ENCODE measurements at regions not wholly inside any gene's neighbourhood (a gene's known extent, or its start where the extent isn't known, plus 50 kb on each side); places are given as distances from the start of the nearest gene placed in this dataset.

GRCh38 chr2:126531029-126531428 is 124.9 kb upstream of the GYPC start:
- no peak for DNase-seq
- Histone ChIP-seq H3K27ac (no peak overlapping the region), H3K4me3 (no peak overlapping the region), H3K9me3 (no peaks in the 10 kb centered on the region), H3K4me1 (peaks cover 0 to 9% (median 0%) of the 10 kb centered on the region in 6 donors), H3K36me3 (no peaks in the 10 kb centered on the region), H3K27me3 (replicated peaks in 1 of 7) (no peaks in the 10 kb centered on the region)
- 76 to 93% (median 82%) methylated on average over 3 of the region's 3 CpGs for WGBS, 5 donors
- no peak for TF ChIP-seq POLR2AphosphoS5 (IDR thresholded peaks at IDR 0.05)
- no peak for TF ChIP-seq CTCF (IDR thresholded peaks at IDR 0.05 in 8 of 11, conservative IDR thresholded peaks at IDR 0.05 in 3 of 11)
- TF ChIP-seq POLR2A (IDR thresholded peaks at IDR 0.05), result no peak
- intact Hi-C loops (cut with DNase I; ENCODE audit: low total_unique reads), result no loop called here

GRCh38 chr2:126534478-126534877 is 121.5 kb upstream of the GYPC start:
- H3K27ac ChIP-seq, result peak overlapping the region in 4 of 8 donors; percentile 20 to 44 (median 26)
- no peak overlapping the region for H3K4me3 ChIP-seq
- H3K27me3 ChIP-seq (replicated peaks in 1 of 7), result peaks cover 0 to 5% (median 0%) of the 10 kb centered on the region in 7 donors
- no peak for DNase-seq
- no peaks in the 10 kb centered on the region for H3K36me3 ChIP-seq
- H3K4me1 ChIP-seq, result peaks cover 0 to 9% (median 0%) of the 10 kb centered on the region in 6 donors
- 11 to 20% (median 13%) methylated on average over 6 of the region's 6 CpGs for WGBS, 5 donors
- no peak for TF ChIP-seq POLR2A (IDR thresholded peaks at IDR 0.05)
- no peak for TF ChIP-seq CTCF (IDR thresholded peaks at IDR 0.05 in 8 of 11, conservative IDR thresholded peaks at IDR 0.05 in 3 of 11)
- TF ChIP-seq POLR2AphosphoS5 (IDR thresholded peaks at IDR 0.05), result no peak
- H3K9me3 ChIP-seq, result no peaks in the 10 kb centered on the region
- intact Hi-C loops (cut with DNase I; ENCODE audit: low total_unique reads), result no loop called here

- Histone ChIP-seq H3K9me3 (no peaks in the 10 kb centered on the region), H3K27me3 (replicated peaks in 1 of 7) (peaks cover 0 to 5% (median 0%) of the 10 kb centered on the region in 7 donors), H3K27ac (peak overlapping the region in 2 of 8 donors; percentile 27 to 44), H3K4me1 (peaks cover 0 to 9% (median 0%) of the 10 kb centered on the region in 6 donors), H3K36me3 (no peaks in the 10 kb centered on the region), H3K4me3 (no peak overlapping the region)
- intact Hi-C loops (cut with DNase I; ENCODE audit: low total_unique reads), result no loop called here
- TF ChIP-seq CTCF (IDR thresholded peaks at IDR 0.05 in 8 of 11, conservative IDR thresholded peaks at IDR 0.05 in 3 of 11), result no peak
- no peak for TF ChIP-seq POLR2AphosphoS5 (IDR thresholded peaks at IDR 0.05)
- TF ChIP-seq POLR2A (IDR thresholded peaks at IDR 0.05), result no peak
- no peak for DNase-seq
- WGBS, 5 donors, result 58 to 87% (median 81%) methylated on average over 6 of the region's 6 CpGs
Measured at GRCh38 chr2:126535408-126535807, 120.5 kb upstream of the GYPC start.

- H3K36me3 ChIP-seq, result no peaks in the 10 kb centered on the region
- intact Hi-C loops (cut with DNase I; ENCODE audit: low total_unique reads), result no loop called here
- H3K4me3 ChIP-seq, result no peak overlapping the region
- H3K9me3 ChIP-seq, result peaks cover 0 to 7% (median 4%) of the 10 kb centered on the region in 8 donors
- TF ChIP-seq CTCF (IDR thresholded peaks at IDR 0.05 in 8 of 11, conservative IDR thresholded peaks at IDR 0.05 in 3 of 11), result no peak
- no peak for TF ChIP-seq POLR2AphosphoS5 (IDR thresholded peaks at IDR 0.05)
- no peak for TF ChIP-seq POLR2A (IDR thresholded peaks at IDR 0.05)
- no peak overlapping the region for H3K27ac ChIP-seq
- H3K4me1 ChIP-seq, result peaks cover 0 to 9% (median 0%) of the 10 kb centered on the region in 6 donors
- no peak for DNase-seq
- peaks cover 0 to 5% (median 0%) of the 10 kb centered on the region in 7 donors for H3K27me3 ChIP-seq (replicated peaks in 1 of 7)
Measured at GRCh38 chr2:126536605-126537200, 119.3 kb upstream of the GYPC start.

Measured in spleen (tissue), 11 donors.